H1 (cell line): ENCODE measurements at regions not wholly inside any gene's neighbourhood (a gene's known extent, or its start where the extent isn't known, plus 50 kb on each side); places are given as distances from the start of the nearest gene placed in this dataset.

ENCODE experiments used
- CTCF ChIA-PET: fragments of 300-600 bp; sonication (Branson Sonifier 250); formaldehyde crosslinking; loops from one replicate; lab custom pipeline; 2021; ENCODE audit not compliant: partially characterized antibody; lab: Charles Lee
- POLR2A ChIA-PET: fragments of 300-600 bp; sonication (Branson Sonifier 250); formaldehyde crosslinking; loops from one replicate; lab custom pipeline; 2021; ENCODE audit warnings: inconsistent platforms; ENCODE audit not compliant: partially characterized antibody; lab: Charles Lee
- DNase-seq, 2 experiments: peaks; one replicate each; pipeline versions ENCODE4 v3.0.0 to v3.0.0-alpha.2; 2010 to 2022; ENCODE audit warnings: low spot score in 2 of 2, low read depth in 1 of 2, mixed read lengths in 1 of 2
- FAIRE-seq: peaks from 2 replicates; lab custom pipeline; 2011; peaks lifted over from hg19 to GRCh38; lab: Jason Lieb, UNC
- H2AFZ ChIP-seq: 2 replicates; pipeline ENCODE4 v1.8.1; 2012; ENCODE audit warnings: low read length, inconsistent platforms
- H2AK5ac ChIP-seq: 2 replicates; pipeline ENCODE4 v1.6.1; 2013; ENCODE audit warnings: low read depth, low read length
- H2BK120ac ChIP-seq: replicated peaks from 2 replicates; pipeline ENCODE3; 2013; ENCODE audit warnings: low read depth, low read length, inconsistent platforms
- H2BK12ac ChIP-seq: 2 replicates; pipeline ENCODE4 v1.6.1; 2013; ENCODE audit warnings: low read depth, low read length
- H2BK15ac ChIP-seq: 2 replicates; pipeline ENCODE4 v1.6.1; 2013; ENCODE audit warnings: low read length
- H2BK20ac ChIP-seq: 2 replicates; pipeline ENCODE4 v1.6.1; 2013; ENCODE audit warnings: low read length
- H2BK5ac ChIP-seq: 2 replicates; pipeline ENCODE4 v1.6.1; 2013; ENCODE audit warnings: low read depth, low read length
- H3K14ac ChIP-seq: 2 replicates; pipeline ENCODE4 v1.6.1; 2013; ENCODE audit warnings: inconsistent platforms; ENCODE audit not compliant: insufficient read length
- H3K18ac ChIP-seq: 2 replicates; pipeline ENCODE4 v1.6.1; 2013; ENCODE audit warnings: low read length; ENCODE audit errors: extremely low read depth
- H3K23ac ChIP-seq: 2 replicates; pipeline ENCODE4 v1.6.1; 2013; ENCODE audit warnings: inconsistent platforms; ENCODE audit not compliant: insufficient read length
- H3K23me2 ChIP-seq: 2 replicates; pipeline ENCODE4 v1.6.1; 2013; ENCODE audit warnings: low read depth, low read length
- H3K27ac ChIP-seq: 2 replicates; pipeline ENCODE4 v1.6.1; 2011; ENCODE audit warnings: low read depth, low read length, inconsistent platforms
- H3K27me3 ChIP-seq, 4 experiments: replicated peaks in 1 of 4; 1 replicate in 1 of 4; 2 replicates in 3 of 4; pipeline versions ENCODE4 v1.6.1 to v1.8.1; 2011 to 2013; ENCODE audit warnings: low read length in 3 of 4, mild to moderate bottlenecking in 3 of 4, inconsistent platforms in 2 of 4, mixed read lengths in 2 of 4, moderate library complexity in 1 of 4; ENCODE audit not compliant: control insufficient read depth in 3 of 4, insufficient read depth in 3 of 4; ENCODE audit errors: extremely low read depth in 1 of 4
- H3K36me3 ChIP-seq, 4 experiments: 2 replicates each; pipeline versions ENCODE4 v1.6.1 to v1.8.1; 2011 to 2013; ENCODE audit warnings: mild to moderate bottlenecking in 4 of 4, low read length in 3 of 4, moderate library complexity in 2 of 4, control low read depth in 1 of 4, inconsistent platforms in 1 of 4; ENCODE audit not compliant: insufficient read depth in 4 of 4, control insufficient read depth in 2 of 4
- H3K4ac ChIP-seq: replicated peaks from 2 replicates; pipeline ENCODE3; 2013; ENCODE audit warnings: low read length, low read depth, mixed read lengths, inconsistent platforms; ENCODE audit not compliant: insufficient read length
- H3K4me1 ChIP-seq, 4 experiments: replicated peaks in 1 of 4; 1 replicate in 1 of 4; 2 replicates in 3 of 4; pipeline versions ENCODE4 v1.6.1 to v1.8.1; 2011 to 2013; ENCODE audit warnings: low read length in 3 of 4, inconsistent platforms in 2 of 4, mixed read lengths in 1 of 4; ENCODE audit not compliant: insufficient read depth in 4 of 4, control insufficient read depth in 3 of 4
- H3K4me2 ChIP-seq, 2 experiments: 2 replicates each; pipeline versions ENCODE4 v1.6.1 to v1.8.1; 2011 to 2013; ENCODE audit warnings: low read depth in 2 of 2, low read length in 2 of 2, control low read depth in 1 of 2, inconsistent platforms in 1 of 2, mild to moderate bottlenecking in 1 of 2; ENCODE audit not compliant: insufficient read depth in 1 of 2
- H3K4me3 ChIP-seq, 4 experiments: fragments of 200-600, 300-600 bp in 1 of 4; sonication (generic), shearing (Covaris generic), sonication (Bioruptor Twin) in 1 of 4; 2 replicates each; pipeline versions ENCODE4 v1.5.1 to v1.8.1; 2011 to 2016; ENCODE audit warnings: low read length in 4 of 4, low read depth in 3 of 4, control low read depth in 2 of 4, inconsistent platforms in 2 of 4, mild to moderate bottlenecking in 2 of 4, mixed read lengths in 1 of 4, moderate library complexity in 1 of 4; ENCODE audit not compliant: insufficient read depth in 2 of 4; ENCODE audit errors: extremely low read depth in 1 of 4
- H3K56ac ChIP-seq: replicated peaks from 2 replicates; pipeline ENCODE3; 2013; ENCODE audit warnings: low read depth, mild to moderate bottlenecking, mixed read lengths, low read length, inconsistent platforms; ENCODE audit not compliant: insufficient read length
- H3K79me1 ChIP-seq: 2 replicates; pipeline ENCODE4 v1.6.1; 2013; ENCODE audit warnings: low read depth, low read length, control low read depth
- H3K79me2 ChIP-seq, 2 experiments: 2 replicates each; pipeline versions ENCODE4 v1.6.1 to v1.8.1; 2012 to 2013; ENCODE audit warnings: low read length in 2 of 2, mild to moderate bottlenecking in 2 of 2, inconsistent platforms in 1 of 2; ENCODE audit not compliant: insufficient read depth in 2 of 2, control insufficient read depth in 1 of 2
- H3K9ac ChIP-seq, 4 experiments: replicated peaks in 1 of 4; 1 replicate in 1 of 4; 2 replicates in 3 of 4; pipeline versions ENCODE4 v1.6.1 to v1.8.1; 2011 to 2013; ENCODE audit warnings: low read depth in 3 of 4, low read length in 3 of 4, control low read depth in 2 of 4, mild to moderate bottlenecking in 2 of 4, moderate library complexity in 2 of 4, inconsistent platforms in 1 of 4; ENCODE audit errors: extremely low read depth in 1 of 4
- H3K9me3 ChIP-seq, 2 experiments: 2 replicates each; pipeline versions ENCODE4 v1.6.1 to v1.8.1; 2012 to 2013; ENCODE audit warnings: mild to moderate bottlenecking in 2 of 2, moderate library complexity in 2 of 2, control low read depth in 1 of 2, inconsistent platforms in 1 of 2, low read depth in 1 of 2, low read length in 1 of 2, mixed read lengths in 1 of 2; ENCODE audit not compliant: insufficient read depth in 2 of 2
- H4K20me1 ChIP-seq, 2 experiments: replicated peaks in 1 of 2; 2 replicates each; pipeline versions ENCODE3 to v1.8.1; 2011 to 2013; ENCODE audit warnings: inconsistent platforms in 2 of 2, low read length in 2 of 2, mild to moderate bottlenecking in 1 of 2; ENCODE audit not compliant: insufficient read depth in 2 of 2, control insufficient read depth in 1 of 2
- H4K5ac ChIP-seq: 2 replicates; pipeline ENCODE4 v1.6.1; 2013; ENCODE audit warnings: low read length, low read depth, mixed read lengths, inconsistent platforms; ENCODE audit not compliant: insufficient read length
- H4K8ac ChIP-seq: 2 replicates; pipeline ENCODE4 v1.8.0; 2013; ENCODE audit warnings: mild to moderate bottlenecking, moderate library complexity, low read length, inconsistent platforms; ENCODE audit not compliant: insufficient read depth; ENCODE audit errors: extremely low read depth
- H4K91ac ChIP-seq: replicated peaks from 2 replicates; pipeline ENCODE3; 2013; ENCODE audit warnings: low read length, mixed read lengths, inconsistent platforms; ENCODE audit not compliant: insufficient read length
- ATF3 ChIP-seq: IDR thresholded peaks from 2 replicates; pipeline ENCODE4 v1.6.1; 2011; ENCODE audit warnings: low read depth, mild to moderate bottlenecking, low read length; ENCODE audit not compliant: insufficient read depth
- MAFK ChIP-seq: IDR thresholded peaks from 2 replicates; pipeline ENCODE4 v1.6.1; 2012; ENCODE audit warnings: low read depth, mild to moderate bottlenecking, improper control_type of control experiment, low read length
- SIN3A ChIP-seq, 2 experiments: IDR thresholded peaks in 1 of 2; conservative IDR thresholded peaks in 1 of 2; 2 replicates each; pipeline ENCODE4 v1.6.1; 2011 to 2012; ENCODE audit warnings: low read length in 2 of 2, improper control_type of control experiment in 1 of 2, low read depth in 1 of 2, mild to moderate bottlenecking in 1 of 2
- TAF1 ChIP-seq: IDR thresholded peaks from 2 replicates; pipeline ENCODE4 v1.6.1; 2011; ENCODE audit warnings: mild to moderate bottlenecking, low read depth, low read length
- TAF7 ChIP-seq: optimal IDR thresholded peaks from 2 replicates; pipeline ENCODE3; 2011; ENCODE audit warnings: low read depth, mild to moderate bottlenecking, inconsistent platforms, low read length, moderate library complexity, borderline replicate concordance
- TCF12 ChIP-seq: IDR thresholded peaks from 2 replicates; pipeline ENCODE4 v1.6.1; 2011; ENCODE audit warnings: low read depth, mild to moderate bottlenecking, low read length

DNA sequence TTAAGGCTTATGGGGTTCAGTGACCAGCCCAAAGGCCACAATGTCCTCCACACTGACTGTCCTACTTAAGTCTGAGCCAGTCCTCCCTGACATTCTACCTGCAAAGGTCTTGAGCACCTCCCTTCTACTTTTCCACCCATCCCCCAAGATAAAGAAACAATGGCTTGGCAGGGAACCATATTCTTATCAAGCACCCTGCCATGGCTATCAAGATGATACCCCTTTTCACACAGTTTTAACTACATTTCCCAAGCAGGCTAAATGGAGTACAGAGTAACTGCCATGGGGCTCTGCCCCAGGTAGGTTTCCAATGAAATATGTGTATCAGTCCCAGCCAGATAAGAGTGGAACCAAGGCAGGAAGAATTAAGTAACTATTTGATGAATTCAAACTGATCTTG lies 85.9 kb upstream of the MOCS1 start:
- Histone ChIP-seq H3K4me3 (no peak overlapping the region), H3K56ac (no peak overlapping the region), H3K27ac (no peak overlapping the region), H3K4ac (no peak overlapping the region), H3K4me1 (no peaks in the 10 kb centered on the region), H4K8ac (no peak overlapping the region), H2BK120ac (no peak overlapping the region), H2AK5ac (no peak overlapping the region), H2BK15ac (no peak overlapping the region), H3K23ac (no peak overlapping the region), H3K36me3 (no peaks in the 10 kb centered on the region), H4K20me1 (no peaks in the 10 kb centered on the region), H2BK20ac (no peak overlapping the region), H4K5ac (no peak overlapping the region), H2AFZ (no peak overlapping the region), H3K79me2 (no peaks in the 10 kb centered on the region), H3K9ac (no peak overlapping the region), H4K91ac (no peak overlapping the region), H3K79me1 (no peaks in the 10 kb centered on the region), H2BK5ac (no peak overlapping the region), H3K27me3 (no peaks in the 10 kb centered on the region), H3K4me2 (no peak overlapping the region), H3K9me3 (no peaks in the 10 kb centered on the region), H2BK12ac (no peak overlapping the region), H3K14ac (no peak overlapping the region), H3K18ac (no peak overlapping the region), H3K23me2 (no peaks in the 10 kb centered on the region)
- TF ChIP-seq ATF3: no peak
- TF ChIP-seq SIN3A (conservative IDR thresholded peaks at IDR 0.05 in 1 of 2, IDR thresholded peaks at IDR 0.05 in 1 of 2; ENCODE audit: low read depth in 1 of 2, low read length in 2 of 2): no peak
- no peak for TF ChIP-seq TCF12
- no peak for TF ChIP-seq MAFK
- TF ChIP-seq TAF7: no peak
- no peak for TF ChIP-seq TAF1
- ChIA-PET CTCF (interaction anchor here (0.8 to 1.0 kb wide), 2 partner anchors 17 to 155 kb away, joined by 3 read pairs; no protein-coding TSS in a partner anchor), POLR2A (no interaction called here)
- DNase-seq (no peak), FAIRE-seq (no peak)
